Nucleus accumbens (tissue), 56 donors: ENCODE measurements at regions not wholly inside any gene's neighbourhood (a gene's known extent, or its start where the extent isn't known, plus 50 kb on each side); places are given as distances from the start of the nearest gene placed in this dataset.
"Not testable (repeated sequence)": the region's sequence is repeated elsewhere in the genome, so short reads cannot be mapped to it uniquely, and the experiment has no call there.

ENCODE experiments used
- DNase-seq, 56 donors: peaks; one replicate each; lab custom pipeline; 2025; lab: John Stamatoyannopoulos, UW

DNA sequence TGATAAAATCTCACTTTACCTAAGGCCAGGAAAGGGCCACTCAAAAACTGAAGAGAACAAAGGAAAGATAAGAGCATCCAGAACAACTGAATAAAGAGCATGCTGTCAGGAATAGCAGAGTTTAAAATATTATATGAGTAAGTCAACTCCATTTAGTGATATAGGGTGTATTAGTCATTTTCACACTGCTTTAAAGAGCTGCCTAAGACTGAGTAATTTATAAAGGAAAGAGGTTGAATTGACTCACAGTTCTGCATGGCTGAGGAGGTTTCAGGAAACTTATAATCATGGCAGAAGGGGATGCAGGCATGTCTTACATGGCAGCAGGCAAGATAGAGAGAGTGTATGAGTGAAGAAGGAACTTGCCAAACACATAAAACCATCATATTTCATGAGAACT is 778.0 kb upstream of the NECTIN3 start:
- DNase-seq = no peak

DNA sequence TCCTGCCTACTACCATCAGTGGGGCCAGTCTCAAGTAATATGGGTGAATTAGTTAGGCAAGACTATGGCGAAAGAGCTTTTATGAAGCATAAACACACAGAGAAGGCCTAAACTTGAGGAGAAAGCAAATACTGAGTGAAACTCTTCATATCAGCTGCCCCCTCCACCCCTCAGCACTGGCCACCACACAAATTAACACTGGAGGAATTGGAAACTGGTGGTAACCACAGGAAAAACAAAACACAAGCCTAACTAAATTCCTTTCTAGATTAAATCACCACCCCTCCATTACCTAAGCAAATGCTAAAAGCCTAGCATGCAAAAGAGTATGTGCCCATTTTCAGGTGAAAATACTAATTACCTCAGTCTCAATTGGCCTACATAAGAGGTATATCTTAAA is 774.7 kb upstream of the NECTIN3 start:
- no peak for DNase-seq

DNA sequence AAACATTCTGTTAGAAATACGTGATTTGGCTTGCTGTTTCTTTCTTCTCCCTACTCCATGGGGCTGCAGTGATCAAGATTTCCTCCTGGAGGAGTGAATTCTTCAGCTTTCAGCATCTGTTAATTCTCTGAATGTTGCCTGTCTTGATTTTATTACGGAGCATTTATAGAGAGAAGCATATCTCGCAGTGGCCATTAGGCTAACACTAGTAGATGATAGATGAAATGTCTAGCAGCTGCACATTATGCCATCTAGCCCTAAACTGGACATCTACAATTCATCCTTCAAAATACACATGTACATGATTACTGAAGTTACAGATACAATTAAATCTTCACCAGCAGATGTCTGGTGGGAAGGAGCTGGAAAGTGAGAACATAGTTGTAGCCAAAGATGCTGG is 769.8 kb upstream of the NECTIN3 start:
- no peak for DNase-seq

DNA sequence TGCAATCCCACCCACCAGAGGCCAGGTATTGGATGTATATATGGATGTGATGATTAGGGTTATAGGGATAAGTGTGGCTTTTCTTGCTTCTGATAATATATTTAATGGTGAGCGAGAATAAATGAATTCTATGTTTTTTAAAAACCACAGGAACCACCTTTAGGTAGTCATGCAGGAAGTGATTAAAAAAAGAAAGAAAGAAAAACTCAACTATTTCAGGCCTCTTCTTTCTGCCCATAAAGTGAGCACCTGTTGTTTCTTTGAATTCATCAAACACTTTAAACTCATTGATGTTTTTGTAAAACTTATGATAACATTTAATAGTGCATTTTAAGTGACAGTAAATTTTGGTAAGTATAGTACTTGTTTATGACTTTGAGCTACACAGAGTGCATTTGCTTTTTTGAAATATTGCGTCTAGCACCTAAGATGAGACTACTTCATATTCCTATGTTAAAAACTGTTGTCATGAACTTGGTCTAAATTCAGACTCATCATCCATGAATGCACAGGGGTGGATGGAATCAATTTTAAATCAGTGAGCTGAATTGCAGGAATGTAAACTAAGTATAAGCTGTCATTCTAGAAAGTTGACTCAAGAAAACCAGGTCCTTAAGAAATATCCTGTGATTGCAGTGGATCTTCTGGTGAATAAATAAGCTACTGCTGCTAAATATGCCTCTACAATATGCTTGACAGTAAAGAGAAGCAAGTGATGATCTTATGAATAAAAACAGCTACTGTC is 764.4 kb upstream of the NECTIN3 start:
- no peak for DNase-seq

DNA sequence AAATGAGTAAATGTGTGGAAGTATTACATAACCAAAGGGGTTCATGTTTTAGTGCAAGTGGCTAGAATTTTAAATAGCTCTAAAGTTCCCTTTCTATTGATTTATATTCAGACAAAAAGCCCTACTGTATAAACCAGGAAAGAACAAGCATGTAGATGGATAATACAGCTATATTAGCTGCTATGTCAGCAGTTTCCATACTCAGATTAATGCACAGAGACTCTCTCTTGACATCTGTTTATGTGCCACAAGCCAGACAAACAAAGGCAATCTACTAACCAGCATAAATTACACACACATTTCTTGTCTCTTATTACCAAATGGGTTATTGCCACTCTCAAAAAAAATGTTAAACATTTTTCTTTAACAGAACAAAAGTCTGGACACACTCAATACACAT is 760.1 kb upstream of the NECTIN3 start:
- no peak for DNase-seq

DNA sequence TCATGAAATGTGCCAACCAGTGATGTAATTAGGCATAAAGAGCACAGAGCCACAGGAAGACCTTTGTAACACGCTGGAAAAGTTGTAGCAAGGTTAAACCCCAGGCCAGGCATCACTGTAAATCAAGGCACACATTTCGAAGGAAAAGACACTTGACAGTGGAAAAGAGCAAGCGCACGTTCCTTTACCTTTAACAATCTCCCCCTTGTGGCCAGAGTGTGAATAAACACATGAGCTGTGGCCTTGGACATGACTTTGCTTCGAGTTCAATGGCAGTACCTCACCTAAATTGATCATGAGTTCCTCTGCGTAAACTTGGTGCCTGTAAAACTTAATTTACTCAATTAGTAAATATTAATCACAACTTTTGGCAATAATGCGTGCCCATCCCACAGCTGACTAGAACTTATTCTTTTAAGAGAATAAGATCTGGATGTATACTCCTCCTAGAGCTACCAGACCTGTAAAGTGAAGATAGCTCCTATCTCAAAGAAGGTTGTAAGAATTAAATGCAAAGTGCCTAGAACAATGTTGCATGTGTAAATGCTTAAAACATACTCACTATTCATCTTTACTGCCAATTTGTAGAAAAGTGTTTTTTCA is 757.0 kb upstream of the NECTIN3 start:
- peak in 23 of 56 donors; percentile 0 to 44 (median 6) for DNase-seq

DNA sequence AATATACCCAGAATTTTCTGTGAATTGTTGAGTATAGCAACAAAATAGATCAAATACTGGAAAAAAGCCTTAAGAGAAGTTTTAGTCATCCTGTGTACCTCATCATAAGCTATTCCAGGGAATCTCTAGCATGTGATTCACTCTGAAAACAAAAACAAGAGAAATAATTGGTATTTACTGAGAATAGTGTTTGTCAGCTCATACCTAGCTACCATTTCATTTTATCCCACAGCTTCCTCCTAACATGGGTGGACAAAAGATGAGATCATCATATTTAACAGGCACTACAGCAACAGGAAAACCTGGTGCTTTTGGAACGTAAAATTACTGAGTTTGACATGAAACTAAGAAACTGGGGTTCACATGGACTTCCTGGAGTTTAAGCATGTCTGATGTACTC is 753.5 kb upstream of the NECTIN3 start:
- DNase-seq = no peak

DNA sequence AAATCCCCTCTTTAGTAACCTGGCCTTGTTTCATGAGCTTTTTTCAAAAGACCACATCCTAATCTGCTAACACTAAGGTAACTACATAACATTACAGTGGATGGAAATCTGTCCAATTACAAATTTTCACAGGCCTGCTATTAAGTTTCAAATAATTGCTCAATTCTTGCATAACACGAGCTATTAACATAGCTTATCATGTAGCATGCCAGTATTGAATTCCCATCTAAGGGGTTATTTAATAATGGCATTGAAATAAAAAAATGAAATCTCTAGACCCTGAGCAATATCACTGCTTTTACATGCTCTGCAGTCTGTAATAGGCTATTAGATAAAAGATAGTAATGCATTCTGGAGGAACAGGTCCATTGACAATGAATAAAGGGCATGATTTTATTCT is 748.3 kb upstream of the NECTIN3 start:
- DNase-seq = no peak

DNA sequence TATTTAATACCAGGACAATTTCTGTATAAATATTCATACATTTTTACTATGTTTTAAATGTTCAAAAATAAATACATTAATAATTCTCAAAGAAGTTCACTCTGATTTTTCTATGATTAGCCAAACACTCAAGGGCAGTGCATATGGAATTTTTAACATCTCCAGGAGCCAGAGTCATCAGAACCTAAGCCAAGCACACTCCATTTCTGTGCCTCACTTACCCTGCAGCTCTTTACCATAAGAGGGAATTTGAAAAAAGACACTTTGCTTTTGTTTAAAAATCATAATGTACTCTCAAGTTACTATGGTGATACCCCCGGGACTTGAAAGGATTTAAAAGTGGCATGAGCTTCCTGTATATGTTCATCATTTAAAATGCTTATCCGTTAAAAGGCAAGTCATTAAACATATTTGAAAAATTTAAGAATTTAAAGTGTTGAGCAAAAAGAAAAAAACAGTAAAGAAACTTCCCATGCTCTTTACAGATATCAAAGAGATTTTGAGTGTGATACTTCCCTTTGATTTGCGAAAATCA is 747.4 kb upstream of the NECTIN3 start:
- DNase-seq = no peak

DNA sequence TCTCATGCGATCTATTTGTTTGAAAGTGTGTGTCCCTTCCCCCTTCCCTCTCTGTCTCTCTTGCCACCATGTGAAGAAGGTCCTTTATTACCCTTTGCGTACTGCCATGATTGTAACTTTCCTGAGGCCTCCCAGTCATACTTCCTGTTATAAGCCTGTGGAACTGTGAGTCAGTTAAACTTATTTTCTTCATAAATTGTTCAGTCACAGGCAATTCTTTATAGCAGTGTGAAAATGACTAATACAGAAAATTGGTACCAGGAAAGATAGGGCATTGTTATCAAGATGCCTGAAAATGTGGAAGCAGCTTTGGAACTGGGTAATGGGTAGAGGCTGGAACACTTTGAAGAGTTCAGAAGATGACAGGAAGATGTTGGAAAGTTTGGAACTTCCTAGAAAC is 743.7 kb upstream of the NECTIN3 start:
- DNase-seq = no peak

DNA sequence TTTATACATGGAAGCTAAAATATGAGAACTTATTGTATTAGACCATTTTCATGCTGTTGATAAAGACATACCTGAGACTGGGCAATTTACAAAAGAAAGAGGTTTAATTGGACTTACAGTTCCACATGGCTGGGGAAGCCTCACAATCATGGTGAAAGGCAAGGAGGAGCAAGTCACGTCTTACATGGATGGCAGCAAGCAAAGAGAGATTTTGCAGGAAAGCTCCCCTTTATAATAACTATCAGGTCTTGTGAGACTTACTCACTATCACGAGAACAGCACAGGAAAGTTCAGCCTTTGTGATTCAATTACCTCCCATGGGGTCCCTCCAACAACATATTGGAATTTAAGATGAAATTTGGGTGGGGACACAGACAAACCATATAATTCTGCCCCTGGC is 740.1 kb upstream of the NECTIN3 start:
- not testable (repeated sequence) for DNase-seq

DNA sequence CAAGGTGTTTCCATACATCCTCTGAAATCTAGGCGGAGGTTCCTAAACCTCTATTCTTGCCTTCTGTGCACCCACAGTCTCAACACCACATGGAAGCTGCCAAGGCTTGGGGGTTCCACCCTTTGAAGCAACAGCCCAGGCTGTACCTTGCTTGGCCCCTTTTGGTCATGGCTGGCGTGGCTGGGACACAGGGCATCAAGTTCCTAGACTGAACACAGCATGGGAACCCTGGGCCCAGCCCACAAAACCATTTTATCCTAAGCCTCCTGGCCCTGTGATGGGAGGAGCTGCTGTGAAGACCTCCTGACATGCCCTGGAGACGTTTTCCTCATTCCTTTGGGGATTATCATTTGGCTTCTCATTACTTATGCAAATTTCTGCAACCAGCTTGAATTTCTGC is 739.0 kb upstream of the NECTIN3 start:
- no peak for DNase-seq

DNA sequence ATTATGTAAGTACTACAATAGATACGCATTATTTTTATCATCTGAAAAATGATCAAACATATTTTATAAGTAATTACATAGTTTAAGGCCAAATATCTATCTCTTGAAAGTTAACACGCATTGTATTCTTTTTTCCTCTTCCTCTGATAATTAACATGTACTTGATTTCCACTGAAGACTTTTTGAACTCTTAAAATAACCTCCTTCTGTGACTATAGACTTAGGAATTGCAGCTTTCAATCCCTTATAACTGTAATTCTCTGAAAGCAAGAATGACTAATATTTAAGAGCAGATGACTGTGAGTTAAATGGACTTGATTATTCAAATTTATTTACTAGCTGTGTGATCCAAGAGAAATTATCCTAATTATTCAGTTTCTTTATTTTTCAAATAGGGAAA is 730.6 kb upstream of the NECTIN3 start:
- DNase-seq = no peak

DNA sequence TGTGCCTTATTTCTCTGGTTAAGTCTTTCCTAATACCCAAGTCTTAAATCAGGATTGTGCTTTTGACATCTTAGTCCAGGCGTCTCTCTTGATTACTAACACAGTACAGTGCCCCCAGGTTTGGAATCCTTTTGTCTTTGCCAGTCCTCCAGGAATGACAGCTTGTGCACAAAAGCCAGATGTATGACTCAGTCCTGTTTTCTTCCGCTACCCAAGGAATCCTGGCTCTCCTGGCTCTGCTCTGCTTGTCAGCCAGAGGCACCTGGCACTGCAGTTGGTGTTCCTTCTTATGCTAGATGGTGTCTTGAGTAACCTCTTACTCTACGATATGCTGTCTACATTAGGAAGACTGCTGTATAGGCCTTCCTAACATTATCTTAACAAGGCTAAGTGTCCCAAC is 728.2 kb upstream of the NECTIN3 start:
- DNase-seq = no peak

DNA sequence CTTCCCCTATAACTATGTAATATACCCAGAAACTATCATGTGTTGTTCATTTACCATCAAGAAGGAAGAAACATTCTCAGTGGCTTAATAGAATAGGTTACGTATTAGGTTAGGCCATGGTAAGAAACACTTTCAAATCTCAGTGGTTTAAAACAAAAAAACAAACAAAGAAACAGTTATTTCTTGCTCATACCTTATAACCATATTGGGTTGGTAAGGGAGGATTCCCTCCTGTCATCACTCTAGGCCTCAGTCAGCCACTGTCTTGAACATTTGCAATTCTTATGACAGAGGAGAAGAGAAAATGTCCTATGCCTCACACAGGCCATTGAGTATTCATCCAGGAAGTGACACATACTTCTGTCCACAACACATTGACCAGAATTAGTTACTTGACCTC is 727.7 kb upstream of the NECTIN3 start:
- DNase-seq = no peak

DNA sequence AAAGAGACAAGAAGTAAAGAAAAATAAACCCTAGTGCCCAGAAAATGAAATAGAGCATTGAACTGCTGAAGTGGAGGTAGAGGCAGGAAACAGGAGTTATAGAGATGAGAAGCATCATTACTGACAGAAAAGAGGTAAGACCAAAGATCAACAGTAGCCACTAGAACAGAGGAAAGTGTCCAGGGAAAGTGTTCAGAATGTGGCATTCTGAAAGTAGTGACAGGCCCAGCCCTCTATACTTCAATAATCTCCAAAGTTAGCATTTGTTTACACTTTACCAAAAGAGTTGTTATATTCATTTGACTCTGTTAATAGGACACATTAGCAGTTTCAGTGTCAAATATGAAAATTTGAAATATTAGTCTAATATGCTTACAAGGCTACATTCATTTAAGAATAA is 727.1 kb upstream of the NECTIN3 start:
- no peak for DNase-seq

DNA sequence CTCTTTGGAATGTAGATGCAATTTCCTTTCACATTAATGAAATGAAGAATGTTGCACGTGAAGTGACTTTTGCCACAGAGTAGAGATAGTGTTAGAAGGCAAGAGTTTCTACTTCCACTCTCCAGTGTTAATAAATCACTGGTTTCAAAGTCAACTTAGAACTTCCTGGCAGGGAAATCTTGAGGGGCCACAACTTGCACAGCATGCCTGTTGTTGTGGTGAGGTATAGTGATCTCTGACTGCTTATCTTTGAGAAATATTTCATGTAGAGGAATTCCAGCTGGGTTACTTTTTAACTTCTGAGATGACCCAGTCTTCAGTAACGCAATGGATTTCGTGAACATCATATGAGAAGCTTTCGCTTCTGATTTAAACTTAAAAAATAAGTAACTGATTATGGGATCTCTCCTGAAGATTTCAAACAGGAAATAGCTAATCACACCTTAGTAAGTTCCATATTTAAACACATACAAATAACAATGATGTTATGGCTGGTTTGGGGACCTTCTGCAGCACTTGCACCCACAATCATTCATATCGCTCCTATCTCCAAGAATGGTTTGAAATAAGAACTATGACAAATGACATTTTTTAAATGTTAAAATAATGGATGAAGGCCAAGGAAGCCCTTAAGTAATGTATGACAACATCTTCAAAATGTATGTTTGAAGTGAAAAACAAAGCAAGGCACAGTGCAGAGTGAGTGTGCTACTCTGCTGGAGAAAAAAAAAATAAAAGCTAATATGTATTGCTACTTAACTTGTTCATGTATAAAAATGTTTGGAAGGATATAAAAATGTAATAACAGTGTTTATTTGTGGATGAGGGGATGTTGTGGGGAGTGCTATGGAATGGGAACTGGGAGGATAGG is 726.5 kb upstream of the NECTIN3 start:
- no peak for DNase-seq

DNA sequence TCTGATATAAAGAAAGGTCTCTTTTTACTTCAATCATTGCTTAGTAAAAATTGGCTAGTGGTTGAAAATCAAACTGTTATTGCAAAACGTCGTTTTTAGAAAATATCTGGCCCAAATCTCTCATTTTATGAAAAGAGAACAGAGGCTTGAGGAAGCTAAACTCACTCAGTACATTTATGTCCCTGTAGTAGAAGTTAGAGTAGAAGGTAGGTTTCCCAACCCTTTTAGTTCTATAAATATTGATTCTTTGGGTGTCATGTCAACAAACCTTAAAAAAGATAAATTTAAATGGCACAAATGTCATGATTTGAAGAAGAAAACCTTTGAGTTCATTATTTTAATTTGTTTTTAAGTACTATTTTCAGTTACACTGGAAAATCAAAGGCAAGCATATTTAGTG is 722.3 kb upstream of the NECTIN3 start:
- DNase-seq = no peak

DNA sequence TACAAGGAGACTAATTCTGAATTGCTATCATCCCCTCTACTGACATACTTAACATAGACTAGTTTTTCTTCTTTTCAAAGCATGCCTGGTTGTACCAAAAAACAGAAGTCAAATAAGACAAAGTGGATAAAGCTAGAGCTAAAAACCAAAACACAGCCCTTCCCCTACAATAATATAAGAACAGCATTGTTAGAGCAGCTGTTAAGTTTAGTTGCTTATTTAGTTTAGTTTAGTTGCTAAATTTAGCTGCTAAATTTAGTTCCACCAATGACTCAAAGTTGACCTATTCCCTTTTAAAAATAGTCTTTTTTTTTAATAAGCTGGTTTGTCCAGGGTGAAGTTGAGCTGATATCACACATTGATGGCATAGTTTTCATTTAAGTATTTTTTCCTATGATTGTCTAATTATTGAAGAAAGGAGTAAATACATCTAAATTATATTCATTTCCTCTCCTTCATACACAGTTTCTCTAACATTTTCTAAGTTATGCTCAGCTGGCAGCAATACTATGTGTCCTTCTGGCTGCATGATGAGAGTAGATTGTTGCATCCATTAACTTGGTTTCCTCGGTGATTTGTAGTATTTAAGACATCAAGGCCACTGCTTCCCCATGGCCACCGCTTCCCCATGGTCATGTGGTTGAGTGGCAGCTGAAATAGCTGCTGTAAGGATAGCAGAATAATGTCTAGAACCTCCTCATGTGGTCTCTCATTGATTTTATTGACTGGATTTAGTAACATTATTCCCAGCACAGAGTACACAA is 718.6 kb upstream of the NECTIN3 start:
- DNase-seq = no peak

DNA sequence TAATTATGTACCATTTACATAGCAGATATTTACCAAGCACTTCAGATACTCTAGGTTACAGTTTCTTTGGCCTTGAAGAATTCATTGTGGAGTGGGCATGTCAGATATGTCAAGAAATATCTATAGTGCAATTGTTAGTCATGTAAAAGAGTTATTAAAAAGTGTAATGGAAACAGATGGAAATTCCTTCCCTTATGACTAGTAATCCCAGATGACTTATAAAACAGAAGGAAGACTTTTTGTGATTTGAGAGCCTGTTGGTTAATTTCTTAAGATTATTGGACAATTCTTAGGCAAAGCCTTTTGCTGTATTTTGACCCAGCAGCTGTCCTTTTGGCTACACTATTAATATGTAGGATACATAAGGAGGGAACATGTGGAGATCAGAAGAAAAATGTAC is 708.9 kb upstream of the NECTIN3 start:
- DNase-seq = no peak

DNA sequence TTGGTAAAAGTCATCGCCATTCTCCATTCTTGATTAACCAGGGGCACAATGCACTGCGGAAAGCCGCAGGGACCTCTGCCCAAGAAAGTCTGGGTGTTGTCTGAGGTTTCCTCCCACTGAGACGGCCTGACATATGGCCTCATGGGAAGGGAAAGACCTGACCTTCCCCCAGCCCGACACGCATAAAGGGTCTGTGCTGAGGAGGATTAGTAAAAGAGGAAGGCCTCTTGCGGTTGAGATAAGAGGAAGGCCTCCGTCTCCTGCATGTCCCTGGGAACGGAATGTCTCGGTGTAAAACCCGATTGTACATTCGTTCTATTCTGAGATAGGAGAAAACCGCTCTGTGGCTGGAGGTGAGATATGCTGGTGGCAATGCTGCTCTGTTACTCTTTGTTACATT is 704.3 kb upstream of the NECTIN3 start:
- DNase-seq = peak in 2 of 56 donors; percentile 0 to 2
